Calu3 (cell line): ENCODE measurements at regions not wholly inside any gene's neighbourhood (a gene's known extent, or its start where the extent isn't known, plus 50 kb on each side); places are given as distances from the start of the nearest gene placed in this dataset.

Experiments
- BruUV-seq: library from RNA; stranded (reverse); fragments of 400-500 nt; replicated peaks from 2 replicates; lab custom pipeline; 2021; lab: Mats Ljungman, UMichigan
- CTCF ChIA-PET: fragments of 300-600 bp; sonication (Branson Sonifier 250); formaldehyde crosslinking; loops from one replicate; lab custom pipeline; 2022; ENCODE audit warnings: antibody characterized with exemption; lab: Charles Lee
- DNase-seq: peaks from one replicate; pipeline ENCODE4 v3.0.0; 2022
- H3K27ac Mint-ChIP-seq: one replicate; pipeline ENCODE4 v1.8.0; 2022; ENCODE audit warnings: mixed read lengths; ENCODE audit not compliant: unreplicated experiment
- H3K27me3 Mint-ChIP-seq: one replicate; pipeline ENCODE4 v1.8.0; 2022; ENCODE audit warnings: mixed read lengths; ENCODE audit not compliant: unreplicated experiment
- H3K36me3 Mint-ChIP-seq: one replicate; pipeline ENCODE4 v1.8.0; 2022; ENCODE audit warnings: mild to moderate bottlenecking, moderate library complexity, mixed read lengths; ENCODE audit not compliant: insufficient read depth, unreplicated experiment
- H3K4me1 Mint-ChIP-seq: one replicate; pipeline ENCODE4 v1.8.0; 2022; ENCODE audit warnings: mild to moderate bottlenecking, low read depth, mixed read lengths; ENCODE audit not compliant: unreplicated experiment
- H3K4me3 Mint-ChIP-seq: one replicate; pipeline ENCODE4 v1.8.0; 2022; ENCODE audit warnings: mild to moderate bottlenecking, low read depth, moderate library complexity, mixed read lengths; ENCODE audit not compliant: unreplicated experiment
- H3K9me3 Mint-ChIP-seq: one replicate; pipeline ENCODE4 v1.8.0; 2022; ENCODE audit warnings: low read depth, mixed read lengths; ENCODE audit not compliant: unreplicated experiment
- CTCF ChIP-seq: fragments of 200-600 bp; IDR thresholded peaks from one replicate; pipeline ENCODE4 v1.8.0; 2022; ENCODE audit warnings: antibody characterized with exemption; ENCODE audit not compliant: unreplicated experiment
- intact Hi-C: fragments of 100-400 bp; cut with micrococcal nuclease; formaldehyde crosslinking; loops from one replicate; pipeline ENCODE4 v1.10.0; 2022; ENCODE audit not compliant: unreplicated experiment

DNA sequence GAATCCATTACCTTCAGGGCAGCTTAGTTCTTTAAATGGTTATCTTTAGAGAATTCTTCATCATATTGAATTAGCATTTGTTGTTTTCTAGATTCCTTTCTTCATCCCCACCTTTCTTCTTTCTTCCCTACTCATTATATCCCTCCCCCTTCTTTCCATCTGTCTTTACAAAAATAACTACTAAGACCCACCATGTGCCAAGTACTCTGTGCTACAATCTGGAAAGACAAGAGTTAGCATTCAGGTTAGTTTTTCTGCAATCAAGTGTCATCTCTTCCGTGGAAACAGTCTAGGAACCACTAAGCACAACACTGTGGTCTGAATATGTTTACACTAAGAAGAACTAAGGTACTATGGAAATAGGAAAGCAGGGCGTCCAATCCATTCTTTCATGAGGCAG, 897.4 kb upstream of the TENM4 start:
- Mint-ChIP-seq H3K4me3 (no peak overlapping the region), H3K27me3 (no peaks in the 10 kb centered on the region), H3K36me3 (no peaks in the 10 kb centered on the region), H3K9me3 (peaks cover 5% of the 10 kb centered on the region), H3K4me1 (no peaks in the 10 kb centered on the region), H3K27ac (no peak overlapping the region)
- intact Hi-C loops: no loop called here
- no peak for DNase-seq
- CTCF ChIA-PET: no interaction called here
- BruUV-seq: no TSS peak
- no peak for TF ChIP-seq CTCF

GRCh38 chr11:80331694-80332093, 890.9 kb upstream of the TENM4 start:
- no peaks in the 10 kb centered on the region for H3K27me3 Mint-ChIP-seq
- peaks cover 3% of the 10 kb centered on the region for H3K9me3 Mint-ChIP-seq
- H3K27ac Mint-ChIP-seq: no peak overlapping the region
- H3K36me3 Mint-ChIP-seq: no peaks in the 10 kb centered on the region
- no peak for TF ChIP-seq CTCF
- BruUV-seq: no TSS peak
- intact Hi-C loops: no loop called here
- no peak for DNase-seq
- CTCF ChIA-PET: no interaction called here
- H3K4me1 Mint-ChIP-seq: no peaks in the 10 kb centered on the region
- H3K4me3 Mint-ChIP-seq: no peak overlapping the region

DNA sequence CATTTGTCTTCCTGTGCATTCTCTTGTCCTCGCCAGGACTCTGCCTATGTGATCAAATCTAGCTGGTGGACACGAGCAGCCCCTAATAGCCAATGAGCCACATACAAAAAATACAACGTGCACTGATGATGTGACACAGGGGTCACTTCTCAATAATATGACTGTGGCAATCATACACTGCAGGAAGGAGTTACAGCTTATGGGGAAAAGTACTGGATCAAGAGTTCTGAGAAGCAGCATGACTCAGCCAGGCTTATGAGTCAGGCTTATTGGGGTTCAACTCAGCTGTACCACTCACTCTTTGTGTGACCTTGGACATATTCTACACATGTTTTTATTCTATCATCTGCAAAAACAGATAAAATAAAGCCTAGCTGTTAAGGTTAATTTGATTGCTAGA, 889.4 kb upstream of the TENM4 start:
- Mint-ChIP-seq H3K4me3 (no peak overlapping the region), H3K4me1 (no peaks in the 10 kb centered on the region), H3K9me3 (peaks cover 3% of the 10 kb centered on the region), H3K27ac (no peak overlapping the region), H3K36me3 (no peaks in the 10 kb centered on the region), H3K27me3 (no peaks in the 10 kb centered on the region)
- no peak for DNase-seq
- intact Hi-C loops: no loop called here
- no TSS peak for BruUV-seq
- CTCF ChIA-PET: interaction anchor here (0.6 kb wide), 1 partner anchor 20 kb away, joined by 3 read pairs; no protein-coding TSS in a partner anchor
- TF ChIP-seq CTCF: no peak

DNA sequence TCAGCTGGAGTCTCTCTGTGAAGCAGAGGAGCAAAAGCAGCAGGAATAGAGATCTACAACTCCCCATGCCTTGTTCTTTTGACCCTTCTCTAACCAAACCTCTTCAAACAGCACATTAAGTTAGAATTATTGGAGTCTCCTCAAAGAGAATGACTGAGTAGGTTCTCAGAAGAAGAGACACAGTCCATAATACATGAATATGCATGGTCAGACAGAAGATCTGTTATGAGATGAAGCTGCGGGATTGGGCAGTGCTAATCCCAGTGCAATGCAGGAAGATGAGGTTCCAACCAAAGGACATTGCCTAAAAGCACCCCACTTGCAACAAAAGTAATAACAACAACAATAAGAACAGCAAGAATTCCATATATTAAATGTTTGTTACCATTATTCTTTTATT, 887.9 kb upstream of the TENM4 start:
- DNase-seq: no peak
- intact Hi-C loops: no loop called here
- no peak overlapping the region for H3K27ac Mint-ChIP-seq

More for the DNA sequence above, 887.9 kb upstream of the TENM4 start:
- CTCF ChIA-PET: no interaction called here
- BruUV-seq: no TSS peak
- Mint-ChIP-seq H3K9me3 (peaks cover 3% of the 10 kb centered on the region), H3K4me1 (no peaks in the 10 kb centered on the region), H3K36me3 (no peaks in the 10 kb centered on the region), H3K27me3 (no peaks in the 10 kb centered on the region), H3K4me3 (no peak overlapping the region)
- TF ChIP-seq CTCF: no peak
